Small intestine (tissue), 7 donors: ENCODE measurements at regions not wholly inside any gene's neighbourhood (a gene's known extent, or its start where the extent isn't known, plus 50 kb on each side); places are given as distances from the start of the nearest gene placed in this dataset.

Experiments used
- DNase-seq, 2 donors: peaks; one replicate each; pipeline versions ENCODE4 v3.0.0 to v3.0.0-alpha.2; 2013
- FAIRE-seq: peaks from 2 replicates; lab custom pipeline; 2012; peaks lifted over from hg19 to GRCh38; lab: Jason Lieb, UNC
- H3K27ac ChIP-seq, 3 donors: one replicate each; pipeline ENCODE4 v1.5.1; 2013; ENCODE audit warnings: low read length in 2 of 3, mild to moderate bottlenecking in 2 of 3, control low read depth in 1 of 3, inconsistent platforms in 1 of 3, low read depth in 1 of 3, moderate library complexity in 1 of 3
- H3K27me3 ChIP-seq, 3 donors: one replicate each; pipeline ENCODE4 v1.6.1; 2013; ENCODE audit warnings: low read length in 3 of 3, inconsistent platforms in 1 of 3; ENCODE audit not compliant: control insufficient read depth in 3 of 3, insufficient read depth in 3 of 3
- H3K36me3 ChIP-seq, 3 donors: one replicate each; pipeline ENCODE4 v1.6.1; 2013; ENCODE audit warnings: low read length in 3 of 3, inconsistent platforms in 1 of 3, low read depth in 1 of 3, mild to moderate bottlenecking in 1 of 3, moderate library complexity in 1 of 3; ENCODE audit not compliant: control insufficient read depth in 3 of 3, insufficient read depth in 2 of 3
- H3K4me1 ChIP-seq, 3 donors: one replicate each; pipeline ENCODE4 v1.6.1; 2013; ENCODE audit warnings: low read length in 2 of 3, inconsistent platforms in 1 of 3, low read depth in 1 of 3, mild to moderate bottlenecking in 1 of 3, moderate library complexity in 1 of 3; ENCODE audit not compliant: control insufficient read depth in 3 of 3, insufficient read depth in 2 of 3
- H3K4me3 ChIP-seq, 3 donors: one replicate each; pipeline ENCODE4 v1.5.1; 2013; ENCODE audit warnings: low read length in 3 of 3, control low read depth in 1 of 3, inconsistent platforms in 1 of 3, low read depth in 1 of 3, mild to moderate bottlenecking in 1 of 3, moderate library complexity in 1 of 3
- H3K9me3 ChIP-seq, 2 donors: one replicate each; pipeline ENCODE4 v1.6.1; 2013; ENCODE audit warnings: low read depth in 1 of 2, low read length in 1 of 2; ENCODE audit not compliant: control insufficient read depth in 2 of 2, insufficient read depth in 1 of 2
- WGBS, 3 donors: extraction: QIAGEN DNeasy Blood & Tissue Kit; methylation state at CpG; one replicate each; pipeline ENCODE4 v1.1.7; 2013; 5-methylcytosine and 5-hydroxymethylcytosine counted together
- donor health status: healthy with polysubstance abuse.
- donor health status: control.
- donor health status: control.
- donor health status: Bipolar disorder and iron deficiency.
- donor health status: healthy.

DNA sequence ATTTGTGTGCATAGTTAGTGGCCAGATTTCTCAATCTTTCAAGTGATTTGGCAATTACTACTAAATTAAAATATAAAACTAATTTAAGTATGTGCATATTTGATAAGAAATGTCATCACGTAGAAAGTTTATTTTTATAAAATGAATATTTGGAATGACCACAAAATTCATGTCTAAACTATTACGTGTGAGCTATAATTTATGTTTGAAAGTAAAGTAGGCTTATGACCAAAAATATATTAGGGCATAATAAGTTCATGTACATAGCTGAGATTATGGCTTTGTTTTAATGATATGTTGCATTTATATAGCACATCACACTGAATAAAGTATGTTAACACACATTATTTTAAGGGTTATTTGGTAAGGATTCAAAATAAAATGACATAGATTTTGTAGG, 1532.6 kb downstream of the C4orf33 start:
- DNase-seq (no peak), FAIRE-seq (no peak)
- Histone ChIP-seq H3K36me3 (no peaks in the 10 kb centered on the region), H3K27me3 (no peaks in the 10 kb centered on the region), H3K27ac (no peak overlapping the region), H3K4me1 (no peaks in the 10 kb centered on the region), H3K4me3 (no peak overlapping the region), H3K9me3 (peaks cover 0 to 4% of the 10 kb centered on the region in 2 donors)
- 74 to 88% (median 82%) methylated on average over 2 of the region's 2 CpGs for WGBS, 3 donors

DNA sequence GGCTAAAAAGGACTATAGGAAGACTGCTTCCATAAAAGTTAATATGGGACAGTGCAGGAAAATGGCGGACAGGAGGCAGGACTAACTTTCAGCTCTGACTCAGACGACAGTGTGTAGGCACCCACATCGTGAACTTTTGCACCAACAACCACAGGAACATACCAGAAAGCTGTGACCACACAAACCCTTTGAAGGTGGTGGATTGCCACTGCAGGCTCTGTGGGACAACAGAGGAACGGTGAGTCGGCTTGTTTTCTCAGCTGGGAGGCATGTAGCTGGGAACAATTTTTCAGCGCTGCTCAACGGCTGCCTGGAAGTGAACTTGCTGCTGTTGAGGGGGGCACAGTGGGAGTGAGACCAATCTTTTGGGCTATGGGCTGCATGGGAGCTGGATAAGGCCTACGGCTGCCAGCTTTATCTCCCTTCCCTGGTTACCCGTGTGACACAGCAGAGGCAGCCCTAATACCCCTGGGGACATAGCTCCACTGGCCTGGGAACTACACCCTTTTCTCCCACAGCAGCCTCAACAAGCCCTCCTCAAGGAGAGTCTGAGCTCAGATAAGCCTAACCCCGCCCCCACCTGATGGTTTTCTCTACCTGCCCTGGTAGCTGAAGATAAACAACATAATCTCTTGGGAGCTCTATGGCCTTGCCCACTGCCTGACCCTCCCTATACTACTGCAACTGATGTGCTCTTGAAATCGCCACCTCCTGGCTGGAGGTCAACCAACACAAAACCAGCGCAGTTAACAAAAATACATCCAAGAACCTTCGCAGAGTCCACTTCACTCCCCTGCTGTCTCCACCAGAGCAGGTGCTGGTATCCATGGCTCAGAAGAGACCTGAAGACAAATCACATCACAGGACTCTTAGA, 1537.0 kb downstream of the C4orf33 start:
- H3K4me3 ChIP-seq, result no peak overlapping the region
- no peaks in the 10 kb centered on the region for H3K27me3 ChIP-seq
- no peaks in the 10 kb centered on the region for H3K4me1 ChIP-seq
- H3K9me3 ChIP-seq, result peaks cover 0 to 5% of the 10 kb centered on the region in 2 donors
- H3K27ac ChIP-seq, result no peak overlapping the region
- FAIRE-seq (no peak), DNase-seq (no peak)
- WGBS, 3 donors, result 84 to 87% (median 84%) methylated on average over 13 of the region's 13 CpGs
- H3K36me3 ChIP-seq, result no peaks in the 10 kb centered on the region

DNA sequence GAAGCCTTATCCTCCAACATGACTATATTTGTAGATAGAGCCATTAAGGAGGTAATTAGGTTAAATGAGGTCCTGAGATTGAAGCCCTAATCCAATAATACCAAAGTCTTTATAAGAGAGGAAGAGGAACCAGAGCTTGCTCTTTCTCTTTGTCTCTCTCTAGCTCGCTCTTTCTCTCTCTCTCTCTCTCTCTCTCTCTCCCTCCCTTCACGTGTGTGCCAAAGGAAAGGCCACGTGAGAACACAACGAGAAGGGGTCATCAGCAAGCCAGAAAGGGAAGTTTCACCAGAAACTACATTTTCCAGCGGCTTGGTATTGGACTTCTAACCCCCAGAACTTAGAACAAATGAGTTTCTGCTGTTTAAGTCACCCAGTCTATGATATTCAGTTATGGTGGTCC, 1540.5 kb downstream of the C4orf33 start:
- Histone ChIP-seq H3K9me3 (peaks cover 0 to 5% of the 10 kb centered on the region in 2 donors), H3K27ac (no peak overlapping the region), H3K4me3 (no peak overlapping the region), H3K36me3 (no peaks in the 10 kb centered on the region), H3K4me1 (no peaks in the 10 kb centered on the region), H3K27me3 (no peaks in the 10 kb centered on the region)
- 40 to 61% (median 40%) methylated on average over 5 of the region's 5 CpGs for WGBS, 3 donors
- DNase-seq, result no peak
- no peak for FAIRE-seq

DNA sequence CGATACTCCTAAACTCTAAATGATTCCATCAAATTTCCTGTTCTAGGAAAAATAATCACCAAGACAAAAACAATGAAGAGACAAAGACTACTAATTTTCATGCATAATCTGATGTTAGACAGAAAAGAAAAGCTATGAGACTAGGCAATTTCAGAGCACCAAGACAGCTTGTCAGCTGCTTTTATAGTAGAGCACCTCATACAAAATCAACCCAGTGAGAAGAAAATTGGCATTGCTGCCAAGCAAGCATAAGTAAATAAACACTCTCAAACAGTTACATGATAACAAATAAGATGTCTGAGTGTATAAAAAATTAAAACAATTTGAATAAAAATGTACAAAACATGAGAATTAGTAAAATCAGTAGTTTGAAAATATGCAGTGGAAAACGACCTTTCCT, 1544.6 kb downstream of the C4orf33 start:
- H3K4me1 ChIP-seq, result no peaks in the 10 kb centered on the region
- no peaks in the 10 kb centered on the region for H3K27me3 ChIP-seq
- no peaks in the 10 kb centered on the region for H3K9me3 ChIP-seq
- DNase-seq, result no peak
- 58 to 66% (median 61%) methylated on average over 2 of the region's 2 CpGs for WGBS, 3 donors
- no peak overlapping the region for H3K27ac ChIP-seq
- H3K36me3 ChIP-seq, result no peaks in the 10 kb centered on the region
- no peak for FAIRE-seq
- H3K4me3 ChIP-seq, result no peak overlapping the region

DNA sequence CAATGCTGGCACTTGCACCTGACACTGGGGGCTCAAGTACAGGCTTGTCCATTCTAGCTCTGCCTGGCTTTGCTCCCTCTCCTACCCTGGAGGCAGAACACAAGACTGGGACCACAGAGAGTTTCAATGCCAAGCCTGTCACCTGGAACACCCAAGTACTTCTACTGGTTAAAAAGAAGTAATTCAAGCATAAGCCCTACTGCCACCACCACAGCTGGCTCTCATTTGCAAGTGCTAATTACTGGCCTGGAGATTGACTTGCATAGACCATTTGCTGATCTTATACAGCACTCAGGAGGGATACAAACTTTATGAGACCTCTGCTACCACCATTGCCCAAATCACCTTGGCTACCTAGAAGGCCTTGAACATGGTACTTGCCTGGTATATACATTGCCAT, 1550.9 kb downstream of the C4orf33 start:
- Histone ChIP-seq H3K4me3 (no peak overlapping the region), H3K27ac (no peak overlapping the region), H3K36me3 (no peaks in the 10 kb centered on the region), H3K9me3 (no peaks in the 10 kb centered on the region), H3K27me3 (no peaks in the 10 kb centered on the region), H3K4me1 (no peaks in the 10 kb centered on the region)
- no peak for DNase-seq
- no peak for FAIRE-seq

DNA sequence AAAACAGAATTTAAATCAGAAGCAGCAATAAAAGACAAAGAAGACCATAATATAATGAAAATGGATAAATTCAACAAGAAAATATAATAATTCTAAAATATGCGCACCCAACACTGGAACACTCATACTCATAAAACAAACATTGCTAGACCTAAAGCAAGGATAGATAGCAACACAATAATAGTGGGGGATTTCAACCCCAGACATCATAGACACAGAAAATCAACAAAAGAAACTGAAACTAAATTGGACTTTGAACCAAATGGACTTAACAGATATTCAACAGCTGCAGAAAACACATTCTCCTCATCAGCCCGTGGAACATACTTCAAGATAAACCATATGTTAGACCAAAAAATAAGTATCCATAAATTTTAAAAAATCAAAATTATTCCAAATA, 1552.6 kb downstream of the C4orf33 start:
- H3K27ac ChIP-seq, result no peak overlapping the region
- no peaks in the 10 kb centered on the region for H3K27me3 ChIP-seq
- H3K4me1 ChIP-seq, result no peaks in the 10 kb centered on the region
- H3K9me3 ChIP-seq, result no peaks in the 10 kb centered on the region
- H3K4me3 ChIP-seq, result no peak overlapping the region
- WGBS, 3 donors, result 32 to 53% (median 42%) methylated on average over 2 of the region's 2 CpGs
- DNase-seq (peak in 1 of 2 donors; percentile 3), FAIRE-seq (no peak)
- no peaks in the 10 kb centered on the region for H3K36me3 ChIP-seq

DNA sequence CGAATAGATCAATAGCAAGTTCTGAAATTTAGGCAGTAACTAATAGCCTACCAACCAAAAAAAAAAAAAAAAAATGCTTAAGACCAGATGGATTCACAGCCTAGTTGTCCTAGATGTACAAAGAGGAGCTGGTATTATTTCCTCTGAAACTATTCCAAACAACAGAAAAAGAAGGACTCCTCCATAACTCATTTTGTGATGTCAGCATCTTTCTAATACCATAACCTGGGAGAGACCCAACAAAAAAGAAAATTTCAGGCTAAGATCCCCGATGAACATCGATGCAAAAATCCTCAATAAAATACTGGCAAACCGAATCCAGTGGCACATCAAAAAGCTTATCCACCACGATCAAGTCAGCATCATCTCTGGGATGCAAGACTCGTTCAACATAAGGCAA, 1557.9 kb downstream of the C4orf33 start:
- no peaks in the 10 kb centered on the region for H3K27me3 ChIP-seq
- H3K9me3 ChIP-seq, result no peaks in the 10 kb centered on the region
- no peak overlapping the region for H3K4me3 ChIP-seq
- no peaks in the 10 kb centered on the region for H3K36me3 ChIP-seq
- no peak for DNase-seq
- no peaks in the 10 kb centered on the region for H3K4me1 ChIP-seq
- H3K27ac ChIP-seq, result no peak overlapping the region
- FAIRE-seq, result no peak
- WGBS, 3 donors, result 77 to 84% (median 78%) methylated on average over 6 of the region's 6 CpGs

DNA sequence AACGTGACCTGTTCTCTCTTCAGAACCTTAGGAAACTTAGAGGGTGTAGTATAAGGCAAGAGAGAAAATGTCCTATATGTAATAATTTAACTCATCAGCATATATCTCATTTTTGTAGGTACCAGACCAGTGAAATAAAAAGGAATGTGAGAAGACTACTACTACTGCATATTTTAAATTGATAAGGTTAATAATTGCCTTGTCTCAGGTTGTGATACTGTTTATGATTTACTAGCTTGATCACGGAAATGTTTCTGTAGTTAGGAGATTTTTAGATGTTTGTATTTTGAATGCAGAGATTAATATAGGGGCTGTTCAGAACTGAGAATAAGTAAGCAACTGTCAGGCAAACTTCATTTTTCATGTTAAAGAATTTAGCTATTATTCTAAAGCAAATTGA, 1563.4 kb downstream of the C4orf33 start:
- Histone ChIP-seq H3K27me3 (no peaks in the 10 kb centered on the region), H3K9me3 (no peaks in the 10 kb centered on the region), H3K4me3 (no peak overlapping the region), H3K36me3 (no peaks in the 10 kb centered on the region), H3K4me1 (no peaks in the 10 kb centered on the region), H3K27ac (no peak overlapping the region)
- 32 to 62% (median 53%) methylated on average over 2 of the region's 2 CpGs for WGBS, 3 donors
- FAIRE-seq (no peak), DNase-seq (no peak)

DNA sequence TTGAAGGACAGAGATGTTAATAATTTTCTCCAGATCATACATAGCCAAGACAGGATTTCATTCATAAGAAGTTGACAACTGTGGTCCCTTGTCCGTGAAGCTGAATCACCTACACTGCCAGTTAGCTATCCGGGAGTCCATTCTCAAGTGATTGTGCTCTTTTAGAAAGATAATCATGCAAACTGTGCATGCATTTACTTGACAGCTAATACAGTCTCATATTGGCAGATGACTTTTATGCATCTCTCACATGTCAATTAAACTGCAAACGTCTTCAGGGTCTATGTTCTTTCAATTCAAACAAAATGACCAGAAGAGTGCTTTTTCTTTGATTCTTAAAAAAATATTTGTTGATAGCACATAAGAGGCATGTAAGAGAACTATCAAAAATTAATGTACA, 1572.9 kb downstream of the C4orf33 start:
- H3K27me3 ChIP-seq, result no peaks in the 10 kb centered on the region
- H3K4me1 ChIP-seq, result no peaks in the 10 kb centered on the region
- no peak for FAIRE-seq

More for the DNA sequence above, 1572.9 kb downstream of the C4orf33 start:
- no peak for DNase-seq
- Histone ChIP-seq H3K27ac (no peak overlapping the region), H3K9me3 (no peaks in the 10 kb centered on the region), H3K4me3 (no peak overlapping the region), H3K36me3 (no peaks in the 10 kb centered on the region)
- WGBS, 3 donors, result 58 to 68% (median 58%) methylated on average over 3 of the region's 3 CpGs
